Epithelial cell of esophagus (primary cell): ENCODE measurements at regions not wholly inside any gene's neighbourhood (a gene's known extent, or its start where the extent isn't known, plus 50 kb on each side); places are given as distances from the start of the nearest gene placed in this dataset.

ENCODE experiments used
- DNase-seq: peaks from one replicate; pipeline ENCODE4 v3.0.0; 2010; ENCODE audit warnings: low read depth
- H3K4me3 ChIP-seq: 2 replicates; pipeline ENCODE4 v1.5.1; 2011; ENCODE audit warnings: mild to moderate bottlenecking, low read length, control low read depth
- CTCF ChIP-seq: IDR thresholded peaks from 2 replicates; pipeline ENCODE4 v1.5.1; 2011; ENCODE audit warnings: low read depth, mild to moderate bottlenecking, low read length, control low read depth, inconsistent platforms; ENCODE audit not compliant: insufficient read depth; ENCODE audit errors: missing control alignments

- TF ChIP-seq CTCF, result no peak
- H3K4me3 ChIP-seq, result no peak overlapping the region
- DNase-seq, result no peak
Measured at GRCh38 chr2:164281896-164282295, 339.4 kb downstream of the GRB14 start.

- no peak overlapping the region for H3K4me3 ChIP-seq
- no peak for DNase-seq
Measured at GRCh38 chr2:164275659-164276058, 345.6 kb downstream of the GRB14 start.

GRCh38 chr2:164260506-164260905 is 360.8 kb downstream of the GRB14 start:
- no peak for TF ChIP-seq CTCF
- DNase-seq, result peak; percentile 4
- no peak overlapping the region for H3K4me3 ChIP-seq

More at GRCh38 chr2:164275659-164276058, 345.6 kb downstream of the GRB14 start:
- no peak for TF ChIP-seq CTCF

GRCh38 chr2:164257742-164258141 is 363.5 kb downstream of the GRB14 start:
- peak; percentile 2 for DNase-seq
- TF ChIP-seq CTCF, result no peak
- H3K4me3 ChIP-seq, result no peak overlapping the region

GRCh38 chr2:164252568-164253287 is 368.6 kb downstream of the GRB14 start:
- no peak for DNase-seq
- H3K4me3 ChIP-seq, result no peak overlapping the region
- TF ChIP-seq CTCF, result no peak

GRCh38 chr2:164243315-164243714 is 378.0 kb downstream of the GRB14 start:
- TF ChIP-seq CTCF, result no peak
- H3K4me3 ChIP-seq, result no peak overlapping the region
- DNase-seq, result no peak

GRCh38 chr2:164242409-164242808 is 378.9 kb downstream of the GRB14 start:
- DNase-seq, result no peak
- no peak for TF ChIP-seq CTCF
- H3K4me3 ChIP-seq, result no peak overlapping the region
